HG03442 (cell line): ENCODE measurements at regions not wholly inside any gene's neighbourhood (a gene's known extent, or its start where the extent isn't known, plus 50 kb on each side); places are given as distances from the start of the nearest gene placed in this dataset.
"Not testable (repeated sequence)": the region's sequence is repeated elsewhere in the genome, so short reads cannot be mapped to it uniquely, and the experiment has no call there.

Experiments
- ATAC-seq: cut with Tn5 transposase; IDR thresholded peaks from one replicate; pipeline ENCODE4 v1.9.1; 2021; ENCODE audit warnings: mild to moderate bottlenecking, moderate library complexity; ENCODE audit not compliant: unreplicated experiment

- ATAC-seq: no peak
These were observed 101.0 kb upstream of the ZNF236 start for GRCh38 chr18:76721207-76721996.

GRCh38 chr18:76720683-76721082, 101.7 kb upstream of the ZNF236 start:
- no peak for ATAC-seq

GRCh38 chr18:76715012-76715610, 107.2 kb upstream of the ZNF236 start:
- ATAC-seq: no peak

GRCh38 chr18:76713432-76713831, 108.9 kb upstream of the ZNF236 start:
- ATAC-seq: no peak

- no peak for ATAC-seq
These were observed 109.7 kb upstream of the ZNF236 start for GRCh38 chr18:76712511-76713140.

- no peak for ATAC-seq
These were observed 111.5 kb upstream of the ZNF236 start for GRCh38 chr18:76710646-76711520.

GRCh38 chr18:76709659-76710645, 112.4 kb upstream of the ZNF236 start:
- peak; percentile 74 for ATAC-seq

GRCh38 chr18:76708722-76709353, 113.5 kb upstream of the ZNF236 start:
- no peak for ATAC-seq

- ATAC-seq: no peak
These were observed 114.2 kb upstream of the ZNF236 start for GRCh38 chr18:76708071-76708721.

GRCh38 chr18:76707534-76707933, 114.8 kb upstream of the ZNF236 start:
- no peak for ATAC-seq

- not testable (repeated sequence) for ATAC-seq
These were observed 117.8 kb upstream of the ZNF236 start for GRCh38 chr18:76704589-76704988.

GRCh38 chr18:76699923-76700322, 122.4 kb upstream of the ZNF236 start:
- no peak for ATAC-seq

- no peak for ATAC-seq
These were observed 124.9 kb upstream of the ZNF236 start for GRCh38 chr18:76697441-76697901.

- ATAC-seq: no peak
These were observed 130.6 kb upstream of the ZNF236 start for GRCh38 chr18:76691800-76692199.

- no peak for ATAC-seq
These were observed 132.6 kb upstream of the ZNF236 start for GRCh38 chr18:76689646-76690264.

- ATAC-seq: no peak
These were observed 133.5 kb upstream of the ZNF236 start for GRCh38 chr18:76688724-76689472.

- ATAC-seq: peak; percentile 63
These were observed 134.9 kb upstream of the ZNF236 start for GRCh38 chr18:76687304-76687962.
